ENCODE measurements at regions not wholly inside any gene's neighbourhood (a gene's known extent, or its start where the extent isn't known, plus 50 kb on each side); places are given as distances from the start of the nearest gene placed in this dataset.

- TF ChIP-seq CTCF (IDR thresholded peaks at IDR 0.05): no peak
- TF ChIP-seq ZFX (IDR thresholded peaks at IDR 0.05; ENCODE audit: borderline replicate concordance): no peak
Observed at GRCh38 chr2:37826611-37827010, 98.5 kb upstream of the RMDN2 start.

Measured in 22Rv1 (cell line).